PC-3 (cell line): ENCODE measurements at regions not wholly inside any gene's neighbourhood (a gene's known extent, or its start where the extent isn't known, plus 50 kb on each side); places are given as distances from the start of the nearest gene placed in this dataset.

Experiments
- ATAC-seq: fragments of 200-7000 bp; cut with Tn5 transposase; 2 replicates; pipeline ENCODE4 v1.9.1; 2020; ENCODE audit warnings: mild to moderate bottlenecking, moderate library complexity
- BruUV-seq: library from RNA; stranded (reverse); fragments of 400-500 nt; replicated peaks from 2 replicates; lab custom pipeline; 2021; lab: Mats Ljungman, UMichigan
- CTCF ChIA-PET: fragments of 300-600 bp; sonication (Branson Sonifier 250); formaldehyde crosslinking; loops from one replicate; lab custom pipeline; 2022; ENCODE audit warnings: antibody characterized with exemption; lab: Charles Lee
- POLR2A ChIA-PET: fragments of 300-600 bp; sonication (Branson Sonifier 250); formaldehyde crosslinking; loops from one replicate; lab custom pipeline; 2022; ENCODE audit warnings: antibody characterized with exemption; ENCODE audit not compliant: unreplicated experiment; lab: Charles Lee
- DNase-seq: peaks from one replicate; pipeline ENCODE4 v3.0.0-alpha.2; 2015
- H2AFZ ChIP-seq: fragments of 300-600 bp; sonication (generic); 2 replicates; pipeline ENCODE4 v1.6.0; 2016; ENCODE audit warnings: antibody characterized with exemption, low read length
- H3F3A ChIP-seq: fragments of 300-600 bp; sonication (generic); one replicate; pipeline ENCODE4 v1.6.0; 2017; ENCODE audit warnings: antibody characterized with exemption, low read length, control low read depth, mild to moderate bottlenecking; ENCODE audit not compliant: unreplicated experiment
- H3K27ac ChIP-seq: fragments of 300-600 bp; sonication (generic); 2 replicates; pipeline ENCODE4 v1.5.1; 2016; ENCODE audit warnings: mild to moderate bottlenecking, low read length
- H3K27me3 ChIP-seq: fragments of 300-600 bp; sonication (generic); 2 replicates; pipeline ENCODE4 v1.6.1; 2016; ENCODE audit warnings: low read length, mixed read lengths
- H3K36me3 ChIP-seq: fragments of 300-600 bp; sonication (generic); 2 replicates; pipeline ENCODE4 v1.6.1; 2016; ENCODE audit warnings: low read depth, mixed run types, low read length, mixed read lengths
- H3K4me1 ChIP-seq: fragments of 300-600 bp; sonication (generic); 2 replicates; pipeline ENCODE4 v1.5.1; 2016; ENCODE audit warnings: low read length; ENCODE audit not compliant: insufficient read depth
- H3K4me2 ChIP-seq: fragments of 300-600 bp; sonication (generic); 2 replicates; pipeline ENCODE4 v1.6.0; 2016; ENCODE audit warnings: low read length
- H3K4me3 ChIP-seq: fragments of 300-600 bp; sonication (generic); 2 replicates; pipeline ENCODE4 v1.5.1; 2016; ENCODE audit warnings: mild to moderate bottlenecking, low read length, mixed read lengths
- H3K79me2 ChIP-seq: fragments of 300-600 bp; sonication (generic); 2 replicates; pipeline ENCODE4 v1.6.1; 2017; ENCODE audit warnings: low read length, mixed read lengths
- H3K9ac ChIP-seq: fragments of 300-600 bp; sonication (generic); 2 replicates; pipeline ENCODE4 v1.6.0; 2016; ENCODE audit warnings: mild to moderate bottlenecking, low read length
- H3K9me2 ChIP-seq: fragments of 300-600 bp; sonication (generic); replicated peaks from 2 replicates; pipeline ENCODE4 v1.6.1; 2016; ENCODE audit warnings: mixed run types, low read length, mixed read lengths
- H3K9me3 ChIP-seq: fragments of 300-600 bp; sonication (generic); 2 replicates; pipeline ENCODE4 v1.6.1; 2016; ENCODE audit warnings: low read length, mixed read lengths
- H4K20me1 ChIP-seq: fragments of 300-600 bp; sonication (generic); 2 replicates; pipeline ENCODE4 v1.6.1; 2016; ENCODE audit warnings: low read length, mixed read lengths
- EZH2 ChIP-seq: fragments of 300-600 bp; sonication (generic); IDR thresholded peaks from one replicate; pipeline ENCODE4 v1.6.1; 2017; ENCODE audit warnings: antibody characterized with exemption, mild to moderate bottlenecking, low read length; ENCODE audit not compliant: unreplicated experiment
- EZH2phosphoT487 ChIP-seq: fragments of 300-600 bp; sonication (generic); IDR thresholded peaks from 2 replicates; pipeline ENCODE4 v1.6.1; 2018; ENCODE audit warnings: mild to moderate bottlenecking, antibody characterized with exemption, low read length, borderline replicate concordance
- intact Hi-C: fragments of 100-400 bp; cut with micrococcal nuclease; formaldehyde crosslinking; loops from 2 replicates; pipeline ENCODE4 v1.9.0; 2023
- TF ChIP-seq, protein P1 (sequence below): fragments of 300-600 bp; sonication (generic); conservative IDR thresholded peaks from 2 replicates; pipeline ENCODE4 v1.5.1; 2017; ENCODE audit warnings: antibody characterized with exemption, low read depth, mild to moderate bottlenecking, low read length

DNA sequence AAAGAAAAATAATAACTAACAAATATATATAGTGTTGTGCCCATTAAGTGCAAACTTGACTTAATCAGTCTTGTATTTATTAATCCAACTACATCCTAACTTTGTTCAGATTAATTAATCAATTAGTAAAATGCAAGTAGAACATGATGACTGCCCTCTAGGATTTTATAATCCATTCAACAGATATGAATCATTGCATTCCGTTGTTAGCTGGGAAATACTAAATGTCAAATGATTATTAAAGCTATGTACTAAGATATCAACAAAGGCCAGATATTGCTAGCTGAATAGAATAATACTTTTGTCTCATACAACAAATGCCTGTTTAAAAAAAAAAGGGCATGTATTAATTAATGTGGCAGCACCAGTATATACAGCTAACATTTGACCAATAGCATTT lies 1366.3 kb downstream of the STIM2 start:
- no peak for DNase-seq
- ChIA-PET CTCF (interaction anchor here (1.0 kb wide), 1 partner anchor 543 kb away, joined by 8 read pairs; no protein-coding TSS in a partner anchor), POLR2A (no interaction called here)
- intact Hi-C loops = loop anchor here (5.0 to 10.0 kb wide), 6 partner anchors 125 to 855 kb away; no protein-coding TSS in a partner anchor
- no peaks in the 10 kb centered on the region for H4K20me1 ChIP-seq
- H3K4me2 ChIP-seq = no peak overlapping the region
- H3K4me1 ChIP-seq = peaks cover 26% of the 10 kb centered on the region
- H2AFZ ChIP-seq = no peak overlapping the region
- H3K9ac ChIP-seq = no peak overlapping the region
- no peaks in the 10 kb centered on the region for H3K9me3 ChIP-seq
- no TSS peak for BruUV-seq
- no peaks in the 10 kb centered on the region for H3F3A ChIP-seq
- ATAC-seq = no peak
- no peaks in the 10 kb centered on the region for H3K36me3 ChIP-seq
- no peaks in the 10 kb centered on the region for H3K9me2 ChIP-seq
- no peaks in the 10 kb centered on the region for H3K27me3 ChIP-seq
- TF ChIP-seq EZH2 (no peak), EZH2phosphoT487 (no peak)
- TF ChIP-seq, protein P1, sequence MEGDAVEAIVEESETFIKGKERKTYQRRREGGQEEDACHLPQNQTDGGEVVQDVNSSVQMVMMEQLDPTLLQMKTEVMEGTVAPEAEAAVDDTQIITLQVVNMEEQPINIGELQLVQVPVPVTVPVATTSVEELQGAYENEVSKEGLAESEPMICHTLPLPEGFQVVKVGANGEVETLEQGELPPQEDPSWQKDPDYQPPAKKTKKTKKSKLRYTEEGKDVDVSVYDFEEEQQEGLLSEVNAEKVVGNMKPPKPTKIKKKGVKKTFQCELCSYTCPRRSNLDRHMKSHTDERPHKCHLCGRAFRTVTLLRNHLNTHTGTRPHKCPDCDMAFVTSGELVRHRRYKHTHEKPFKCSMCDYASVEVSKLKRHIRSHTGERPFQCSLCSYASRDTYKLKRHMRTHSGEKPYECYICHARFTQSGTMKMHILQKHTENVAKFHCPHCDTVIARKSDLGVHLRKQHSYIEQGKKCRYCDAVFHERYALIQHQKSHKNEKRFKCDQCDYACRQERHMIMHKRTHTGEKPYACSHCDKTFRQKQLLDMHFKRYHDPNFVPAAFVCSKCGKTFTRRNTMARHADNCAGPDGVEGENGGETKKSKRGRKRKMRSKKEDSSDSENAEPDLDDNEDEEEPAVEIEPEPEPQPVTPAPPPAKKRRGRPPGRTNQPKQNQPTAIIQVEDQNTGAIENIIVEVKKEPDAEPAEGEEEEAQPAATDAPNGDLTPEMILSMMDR = no peak
- no peak overlapping the region for H3K4me3 ChIP-seq
- no peaks in the 10 kb centered on the region for H3K79me2 ChIP-seq
- H3K27ac ChIP-seq = no peak overlapping the region

DNA sequence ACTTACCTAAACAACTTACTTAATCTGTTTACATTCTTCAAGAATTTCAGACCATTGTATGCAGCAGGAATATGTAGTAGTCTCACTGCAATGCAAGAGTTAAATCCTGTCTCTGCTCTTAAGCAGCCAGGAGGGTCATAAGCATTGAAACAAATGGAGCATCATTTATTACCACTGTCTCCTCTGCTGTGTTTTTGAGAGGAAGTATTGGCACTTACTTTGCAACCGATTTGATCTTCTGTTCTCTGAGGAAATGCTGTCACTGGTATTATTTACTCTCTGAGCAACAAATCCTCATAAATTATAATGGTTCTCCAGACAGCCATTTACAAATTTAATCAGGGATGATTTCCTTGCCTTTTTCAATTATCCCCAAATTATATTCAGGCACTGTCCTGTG lies 1367.1 kb downstream of the STIM2 start:
- Histone ChIP-seq H3K4me3 (no peak overlapping the region), H3K9me3 (no peaks in the 10 kb centered on the region), H3K27ac (no peak overlapping the region), H3K36me3 (no peaks in the 10 kb centered on the region), H3K9ac (no peak overlapping the region), H2AFZ (no peak overlapping the region), H4K20me1 (no peaks in the 10 kb centered on the region), H3K79me2 (no peaks in the 10 kb centered on the region), H3K27me3 (no peaks in the 10 kb centered on the region), H3K4me2 (no peak overlapping the region), H3F3A (no peaks in the 10 kb centered on the region), H3K9me2 (no peaks in the 10 kb centered on the region), H3K4me1 (peaks cover 26% of the 10 kb centered on the region)
- BruUV-seq = no TSS peak
- POLR2A ChIA-PET = no interaction called here
- intact Hi-C loops = loop anchor here (5.0 to 10.0 kb wide), 6 partner anchors 125 to 855 kb away; no protein-coding TSS in a partner anchor
- DNase-seq = no peak
- TF ChIP-seq EZH2 = no peak
- TF ChIP-seq, protein P1 = no peak
- TF ChIP-seq EZH2phosphoT487 = no peak
- CTCF ChIA-PET = no interaction called here
- ATAC-seq = 0 out of 2 replicates have a peak, but pooled peaks have one; percentile 19
